Glomerular endothelial cell (primary cell): ENCODE measurements at regions not wholly inside any gene's neighbourhood (a gene's known extent, or its start where the extent isn't known, plus 50 kb on each side); places are given as distances from the start of the nearest gene placed in this dataset.
"Not testable (repeated sequence)": the region's sequence is repeated elsewhere in the genome, so short reads cannot be mapped to it uniquely, and the experiment has no call there.

Experiments used
- DNase-seq: peaks from one replicate; pipeline ENCODE4 v3.0.0-alpha.2; 2011; ENCODE audit warnings: low read depth, low spot score; ENCODE audit errors: extremely low read depth

DNA sequence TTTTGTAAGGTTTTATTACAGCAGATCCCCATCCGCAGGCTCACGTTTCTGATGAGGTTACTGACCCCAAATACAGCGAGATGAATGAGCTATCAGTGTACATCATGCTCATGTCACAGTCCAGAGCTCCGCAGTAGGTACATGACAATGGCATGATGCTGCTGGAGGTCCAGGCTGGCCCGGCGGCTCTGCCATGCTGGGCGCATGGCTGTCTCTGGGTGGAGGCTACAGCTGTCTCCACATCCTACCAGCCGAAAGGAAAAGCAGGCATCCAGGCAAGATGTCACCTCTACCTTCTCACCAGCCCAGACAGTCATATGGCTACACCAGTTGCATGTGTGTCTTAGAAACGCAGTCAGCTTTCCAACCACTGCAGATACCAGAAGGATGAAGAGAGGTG is 90.9 kb upstream of the RNF32 start:
- DNase-seq = no peak

DNA sequence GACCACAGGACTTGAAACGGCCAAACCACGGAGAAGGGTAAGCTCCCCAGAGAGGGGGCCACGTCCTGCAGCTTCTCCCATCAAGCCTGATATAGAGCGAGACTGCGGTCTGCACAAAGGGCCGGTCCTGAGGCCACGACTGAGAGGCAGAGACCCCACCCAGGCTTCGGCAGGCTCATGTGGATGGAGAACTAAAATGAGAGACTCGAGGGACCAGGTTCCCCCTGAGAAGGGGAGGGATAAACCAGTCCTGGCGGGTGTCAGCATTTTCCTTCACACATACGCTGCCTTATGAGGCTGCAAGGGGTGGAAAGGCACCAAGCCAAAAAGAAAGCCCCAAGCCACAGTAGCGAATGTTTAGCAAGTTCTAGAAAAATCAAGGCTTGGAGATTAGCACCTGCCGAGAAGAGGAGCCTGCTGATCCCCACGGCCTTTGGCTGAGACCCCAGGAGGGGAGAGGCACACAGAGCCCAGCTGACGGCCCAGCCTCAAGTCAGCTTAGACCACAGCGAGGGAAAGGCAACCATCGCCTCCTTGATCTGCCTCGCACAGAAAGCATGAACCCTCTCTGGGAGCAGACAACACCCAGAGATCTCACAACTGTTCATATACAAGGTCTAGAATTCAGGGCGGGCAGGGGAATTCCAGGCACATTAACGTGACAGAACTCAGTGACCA is 92.6 kb upstream of the RNF32 start:
- no peak for DNase-seq

DNA sequence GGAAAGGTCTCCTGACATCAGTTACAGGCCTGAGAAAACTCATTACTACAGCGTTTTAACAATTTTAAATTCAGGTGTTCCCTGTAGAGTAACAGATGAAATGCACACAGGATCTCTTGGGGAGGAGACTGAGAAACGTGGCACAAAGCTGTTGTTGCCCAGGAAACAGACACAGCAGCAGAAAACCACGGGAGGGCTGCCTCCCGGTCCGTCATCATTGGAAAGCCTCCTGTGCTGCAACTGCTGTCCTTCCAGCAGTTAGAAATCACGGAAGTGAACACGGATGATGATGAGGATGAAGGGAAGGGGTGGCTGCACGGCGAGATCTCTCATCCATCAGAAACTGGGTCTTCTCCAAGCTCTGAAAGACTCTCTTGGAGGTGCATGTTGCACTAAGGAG is 94.6 kb upstream of the RNF32 start:
- DNase-seq = no peak

DNA sequence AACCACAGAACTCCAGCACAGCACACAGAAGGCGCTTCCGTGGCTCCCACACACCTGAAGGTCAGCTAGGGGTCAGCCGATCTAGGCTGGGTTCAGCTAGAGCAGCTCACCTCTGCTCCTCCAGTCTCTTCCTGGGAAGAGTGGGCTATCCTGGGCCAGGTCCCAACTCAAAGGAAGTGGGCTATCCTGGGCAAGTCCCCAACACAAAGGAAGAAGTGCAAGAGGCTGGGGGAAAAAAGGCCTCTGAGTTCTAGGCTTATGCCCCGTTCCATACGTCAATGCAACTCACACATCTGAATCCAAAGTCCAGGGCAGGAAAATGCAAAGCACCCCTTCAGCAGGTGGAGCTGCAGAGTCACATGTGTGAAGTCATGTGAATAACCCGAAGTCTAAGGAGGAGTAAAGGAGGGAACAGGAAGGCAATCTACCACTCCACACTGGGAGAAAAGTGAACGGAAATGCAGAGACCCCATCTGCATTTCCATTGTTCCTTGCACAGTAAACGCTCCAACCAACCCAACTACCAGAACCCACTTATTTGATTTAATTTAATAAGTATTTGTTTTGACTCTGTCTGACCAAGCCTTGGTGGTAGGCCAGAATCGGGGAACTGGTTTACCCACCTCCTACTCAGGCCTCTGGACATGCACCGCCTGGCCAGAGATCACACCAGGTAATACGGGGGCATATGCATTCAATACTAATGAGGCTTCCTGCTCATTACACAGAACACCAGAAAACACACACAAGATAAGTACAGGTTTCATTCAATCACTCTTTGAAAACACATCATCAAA is 95.5 kb upstream of the RNF32 start:
- DNase-seq = no peak

DNA sequence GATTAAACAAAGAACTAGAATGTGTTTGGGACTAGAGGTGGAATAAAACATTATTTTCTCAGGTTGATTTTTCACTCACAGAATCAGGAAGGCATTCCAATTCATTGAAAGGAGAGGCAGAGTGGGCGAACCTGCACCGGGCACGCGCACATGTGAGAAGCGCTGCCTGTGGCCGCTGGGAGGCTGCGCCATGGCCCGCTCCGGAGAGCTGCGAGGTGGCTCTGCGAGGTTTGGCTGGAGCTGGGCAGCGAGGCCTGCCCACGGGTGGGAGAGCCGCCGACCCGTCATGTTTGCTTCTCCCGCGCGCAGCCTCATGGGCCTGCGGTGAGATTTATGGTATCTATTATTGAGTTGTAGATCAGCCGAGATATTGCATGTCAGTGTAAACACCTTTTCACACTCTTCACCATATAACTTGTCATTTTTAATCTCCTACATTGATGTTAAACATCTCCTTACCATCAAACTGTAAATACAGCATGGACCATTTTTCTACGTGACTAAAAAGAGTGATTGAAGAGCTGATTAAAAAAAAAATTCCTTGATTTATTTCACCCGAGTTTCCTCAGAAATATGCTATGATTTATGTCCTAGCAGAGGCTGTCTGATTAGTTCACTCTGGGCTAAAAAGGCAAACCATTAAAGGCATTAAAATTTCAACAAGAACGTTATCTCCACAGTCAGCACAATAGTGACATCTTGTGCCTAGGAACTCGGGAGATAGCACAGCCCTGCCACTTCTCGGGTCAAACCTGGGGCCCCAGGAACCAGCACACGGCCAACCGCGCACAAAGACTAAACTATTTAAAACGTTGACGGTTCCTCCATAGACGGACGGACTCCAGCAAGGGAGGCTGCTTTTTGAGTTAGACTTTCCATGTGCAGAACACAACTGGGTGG is 96.6 kb upstream of the RNF32 start:
- no peak for DNase-seq

DNA sequence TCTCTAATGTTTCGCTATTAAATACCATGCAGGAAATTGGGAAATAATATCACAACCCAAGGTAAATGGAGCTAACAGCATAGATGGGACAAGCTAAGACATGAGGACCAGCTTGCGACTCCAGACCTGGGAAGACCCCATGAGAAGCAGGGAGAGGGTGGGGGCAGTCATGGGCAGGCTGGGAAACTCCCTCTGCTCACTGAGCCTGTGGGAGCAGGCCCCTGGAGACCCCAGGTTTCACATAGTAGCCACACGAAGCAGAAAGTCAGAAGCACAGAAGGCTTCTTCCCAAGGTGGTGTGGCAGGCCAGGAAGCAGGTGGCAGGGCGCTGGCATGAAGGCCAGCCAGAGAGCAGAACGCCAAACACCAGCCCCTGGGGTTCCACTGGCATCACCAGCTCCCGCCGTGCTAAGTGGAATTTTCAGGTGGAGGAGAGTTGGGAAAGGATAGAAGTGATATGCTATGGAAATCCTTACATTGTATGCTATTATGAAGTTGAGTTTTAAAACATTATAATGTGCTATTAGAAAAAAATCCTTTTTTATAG is 99.9 kb upstream of the RNF32 start:
- DNase-seq = no peak

DNA sequence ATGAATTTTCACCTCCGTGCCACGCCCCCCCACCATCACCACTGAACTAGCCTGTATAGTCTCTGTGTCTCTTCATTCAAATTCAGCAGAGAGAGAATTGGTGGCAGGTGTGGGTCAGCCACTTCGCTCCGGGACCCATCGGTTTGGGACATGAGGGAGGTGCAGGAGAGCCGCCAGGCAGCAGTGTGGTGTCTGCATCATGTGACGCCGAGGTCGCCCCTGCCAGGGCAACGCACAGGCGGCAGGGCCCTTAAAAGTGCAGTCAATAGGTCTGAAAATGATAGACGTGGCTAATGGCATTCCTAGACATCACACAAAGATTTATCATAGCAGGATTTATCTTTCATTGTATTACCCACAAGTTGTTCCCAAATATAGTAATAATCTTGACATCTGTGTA is 100.6 kb upstream of the RNF32 start:
- no peak for DNase-seq

DNA sequence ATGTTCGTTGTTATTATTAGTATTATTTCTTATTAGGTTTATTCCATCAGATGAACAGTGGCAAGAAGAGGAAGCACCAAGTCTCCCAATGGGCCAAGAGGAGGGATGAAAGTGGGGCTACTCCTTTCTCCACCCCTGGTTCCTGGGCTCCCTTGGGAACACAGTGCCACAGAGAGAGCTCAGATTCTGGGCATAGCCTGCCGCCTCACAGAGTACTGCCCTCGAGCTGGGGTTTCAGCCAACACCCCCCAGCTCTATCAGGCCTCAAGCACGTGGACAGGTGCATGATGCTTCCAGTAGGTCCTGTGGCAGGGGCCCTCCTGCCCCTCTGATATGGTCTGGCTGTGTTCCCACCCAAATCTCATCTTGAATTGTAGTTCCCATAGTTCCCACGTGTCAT is 103.6 kb upstream of the RNF32 start:
- DNase-seq = no peak

DNA sequence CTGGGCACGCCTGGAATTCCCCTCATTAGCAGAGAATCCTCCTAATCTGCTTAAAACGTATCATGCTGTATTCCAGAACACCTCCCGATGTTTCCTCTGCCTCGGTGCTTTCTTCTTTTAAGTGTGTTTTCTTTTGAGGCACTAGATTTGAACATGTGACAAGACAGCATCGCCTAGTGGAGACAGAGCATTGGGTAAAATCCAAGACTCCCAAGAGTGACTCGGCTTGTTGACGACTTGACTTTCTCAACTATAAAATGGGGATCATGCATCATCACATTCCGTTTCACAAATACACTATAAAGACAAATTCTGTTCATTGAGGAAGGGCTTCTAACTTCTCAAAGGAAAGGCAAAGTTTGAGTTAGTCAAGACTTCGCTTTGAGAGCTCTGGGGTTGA is 105.6 kb upstream of the RNF32 start:
- DNase-seq = no peak

DNA sequence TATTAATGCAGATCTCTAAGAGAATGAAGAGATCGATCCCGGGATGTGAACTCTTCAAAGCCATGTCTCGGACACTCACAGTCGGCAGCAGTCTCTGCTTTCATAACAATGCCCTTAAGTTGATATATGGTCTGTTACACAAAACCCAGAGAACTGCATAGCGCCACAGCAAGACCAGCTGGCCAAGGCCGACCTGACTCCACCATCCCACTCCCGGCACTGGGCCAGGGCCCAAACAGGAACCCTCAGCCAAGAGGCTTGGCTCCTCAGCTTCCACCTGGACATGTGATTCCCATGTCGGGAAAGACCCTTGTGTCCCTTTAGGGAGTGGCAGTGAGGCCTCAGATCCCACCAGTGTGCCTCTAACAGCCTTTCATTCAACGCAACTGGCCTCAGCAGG is 106.6 kb upstream of the RNF32 start:
- DNase-seq = no peak

DNA sequence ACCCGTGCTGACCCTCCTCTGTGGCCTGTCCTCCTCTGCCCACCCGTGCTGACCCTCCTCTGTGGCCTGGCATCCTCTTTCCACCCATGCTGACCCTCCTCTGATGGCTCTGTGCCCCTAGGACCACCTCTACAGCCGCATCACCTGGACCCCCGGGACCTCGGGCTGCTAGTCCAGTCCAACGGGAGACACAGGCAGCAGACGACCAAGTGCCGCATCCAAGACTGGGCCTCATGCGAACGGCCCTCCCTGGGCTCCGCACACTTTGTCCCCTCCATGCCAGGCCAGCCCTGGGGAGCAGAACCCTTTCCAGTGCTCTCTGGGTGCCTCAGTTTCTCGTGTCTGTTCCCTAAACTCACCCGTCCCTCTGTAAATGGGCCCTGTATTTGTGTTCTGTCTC is 107.2 kb upstream of the RNF32 start:
- no peak for DNase-seq

DNA sequence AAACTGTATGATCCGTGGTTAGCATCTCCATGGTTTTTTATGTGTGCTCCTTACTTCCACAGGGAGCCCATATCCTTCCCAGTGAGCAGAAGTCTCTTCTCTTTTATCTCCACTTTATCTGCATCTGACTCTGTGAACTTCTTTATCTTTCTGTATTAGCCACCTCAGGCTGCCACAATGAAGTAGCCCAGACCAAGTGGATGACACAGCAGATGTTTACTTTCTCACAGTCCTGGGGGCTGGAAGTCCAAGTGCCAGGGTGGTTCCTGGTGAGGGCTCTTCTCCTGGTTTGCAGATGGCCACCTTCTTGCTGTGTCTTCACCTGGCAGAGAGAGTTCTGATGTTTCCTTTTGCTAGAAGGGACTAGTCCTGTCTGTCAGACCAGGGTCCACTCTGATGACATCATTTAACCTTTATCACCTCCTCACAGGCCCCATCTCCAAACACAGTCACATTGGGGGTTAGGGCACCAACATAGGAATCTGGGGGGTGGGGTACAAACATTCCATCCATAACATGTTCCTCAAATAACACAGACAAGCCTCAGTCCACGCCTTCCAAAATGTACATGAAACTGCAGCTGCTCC is 108.5 kb upstream of the RNF32 start:
- DNase-seq = no peak

DNA sequence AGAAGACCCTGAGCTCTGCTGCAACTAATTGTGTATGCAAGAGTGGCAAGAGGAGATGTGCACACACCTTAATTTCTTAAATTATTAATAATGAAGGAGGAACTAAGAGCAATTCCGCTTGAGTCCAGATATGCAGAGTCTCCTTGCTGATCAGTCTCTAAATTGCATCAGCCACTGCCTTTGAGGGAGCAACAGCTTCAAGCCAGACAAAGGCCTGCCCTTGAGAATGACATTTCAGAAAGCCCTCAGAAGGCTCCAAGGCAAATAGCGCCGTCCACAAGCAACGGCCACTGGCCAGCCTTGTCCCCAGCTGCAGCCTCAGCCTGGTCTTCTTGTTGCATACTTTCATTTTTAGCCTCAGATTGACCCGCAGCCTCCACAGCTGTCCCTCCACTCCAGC is 110.6 kb upstream of the RNF32 start:
- DNase-seq = no peak

DNA sequence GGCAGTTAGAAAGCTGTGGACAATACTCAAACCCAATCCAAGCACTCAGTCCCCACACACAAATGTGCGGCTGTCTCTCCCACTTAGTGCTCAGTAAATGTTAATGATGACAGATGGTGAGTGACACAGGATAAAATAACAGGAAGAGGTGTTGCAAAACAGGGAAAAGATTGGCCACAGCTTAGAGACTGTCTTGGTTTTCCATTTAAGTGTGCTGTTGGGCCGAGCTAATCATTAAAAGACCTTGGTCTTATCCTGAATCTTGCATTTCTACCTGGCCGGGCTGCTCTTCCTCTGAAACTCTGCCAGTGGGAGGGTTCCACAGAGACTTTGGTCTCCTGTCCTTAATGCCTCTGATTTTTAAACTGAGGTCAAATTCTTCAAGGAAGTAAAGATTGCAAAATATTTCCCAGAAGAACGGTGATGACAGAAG is 113.1 kb upstream of the RNF32 start:
- no peak for DNase-seq

DNA sequence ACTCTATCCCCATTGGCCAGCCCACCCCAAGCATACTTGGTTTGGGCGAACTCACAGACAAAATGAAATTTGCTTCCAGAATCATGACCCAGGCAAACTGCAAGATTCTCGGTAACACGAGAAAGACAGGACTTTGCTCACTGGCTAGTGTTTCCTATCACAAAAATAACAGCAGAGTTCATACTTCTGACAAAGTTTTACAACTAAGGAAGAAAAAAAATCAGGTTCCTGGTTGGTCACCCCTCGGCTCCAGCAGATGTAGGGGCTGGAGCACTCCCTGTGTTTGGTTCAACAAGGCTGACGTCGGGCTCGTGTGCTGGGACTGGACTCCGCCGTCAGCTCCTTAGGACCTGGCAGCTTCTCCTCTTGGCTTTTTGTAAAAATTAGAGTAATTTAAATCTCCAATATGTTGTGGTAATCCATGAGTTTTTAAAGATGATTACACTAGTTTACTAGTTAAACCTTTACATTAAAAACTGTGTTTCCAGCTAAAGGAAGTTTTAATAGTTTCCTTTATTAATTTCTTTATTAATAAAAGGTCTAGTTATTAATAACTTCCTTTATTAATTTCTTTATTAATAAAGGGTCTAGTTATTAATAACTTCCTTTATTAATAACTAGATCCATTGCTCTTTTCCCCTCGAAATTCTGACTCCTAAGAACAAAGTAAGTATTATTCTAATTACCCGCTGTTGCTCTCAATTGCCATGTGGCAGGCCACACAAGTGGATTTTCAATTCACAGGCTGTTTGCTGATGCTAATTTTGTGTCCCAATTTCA is 115.6 kb upstream of the RNF32 start:
- DNase-seq = no peak

DNA sequence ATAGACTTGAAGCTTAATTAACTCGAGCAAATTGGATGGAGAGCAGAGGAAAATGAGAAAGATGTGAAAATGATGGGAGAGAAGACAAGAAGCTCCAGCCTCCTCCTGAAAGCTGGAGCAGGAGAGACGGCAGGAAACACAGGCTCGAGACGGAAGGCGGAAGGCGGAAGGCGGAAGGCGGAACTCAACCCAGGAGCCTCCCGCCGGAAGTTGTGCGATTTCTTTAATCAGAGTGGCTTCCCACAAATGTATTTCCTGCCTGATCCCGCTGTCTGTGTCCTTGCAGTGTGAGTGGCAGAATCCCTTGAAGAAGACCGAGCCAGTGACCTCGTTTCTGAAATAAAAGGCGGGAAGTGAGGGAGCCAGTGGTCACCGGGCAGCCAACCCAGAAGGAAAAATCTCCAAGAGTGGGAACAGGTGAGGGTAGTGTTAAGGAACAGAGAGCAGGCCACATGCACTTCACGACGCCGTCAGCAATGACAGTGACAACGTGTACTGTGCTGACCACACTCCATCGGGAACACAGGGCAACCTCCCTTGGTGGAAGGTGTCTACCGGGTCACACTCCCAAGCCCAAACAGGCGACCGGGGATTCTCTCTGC is 117.0 kb upstream of the RNF32 start:
- DNase-seq = no peak

DNA sequence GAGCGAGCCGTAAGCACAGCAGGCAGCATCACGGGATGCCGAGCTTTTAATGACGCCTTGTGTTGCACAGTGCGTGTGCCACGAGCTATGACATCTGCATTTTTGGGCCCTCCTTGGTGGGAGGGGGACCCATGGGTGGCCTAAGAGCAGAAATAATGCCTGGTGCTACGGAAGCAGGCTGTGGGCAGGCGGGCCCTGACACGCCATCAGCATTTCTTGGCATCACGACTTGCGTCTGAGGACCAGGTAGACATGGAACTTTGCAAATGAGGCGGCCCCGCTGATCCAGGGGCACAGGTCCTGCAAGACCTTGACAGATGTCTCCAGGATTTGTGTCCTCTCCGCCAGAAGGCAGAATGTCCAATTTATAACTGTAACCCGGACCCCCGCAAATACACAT is 117.8 kb upstream of the RNF32 start:
- no peak for DNase-seq

DNA sequence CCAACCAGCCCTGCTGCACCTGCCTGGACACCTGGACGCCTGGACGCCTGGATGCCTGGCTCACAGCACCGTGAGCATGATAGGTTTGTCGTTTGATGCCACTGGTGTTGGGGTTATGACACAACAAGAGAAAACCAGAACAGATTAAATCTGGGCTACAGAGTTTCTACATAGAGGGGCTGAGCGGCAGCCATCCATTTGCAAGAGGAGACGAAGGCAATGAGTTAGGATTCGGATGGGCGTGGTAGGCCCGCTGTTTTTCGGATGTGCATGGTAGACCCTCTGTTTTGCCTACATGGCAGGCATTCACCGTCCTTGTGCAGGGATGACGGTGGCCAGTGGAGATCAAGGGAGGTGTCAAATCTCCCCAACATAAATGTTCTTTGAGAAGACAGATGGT is 121.5 kb upstream of the RNF32 start:
- DNase-seq = no peak

DNA sequence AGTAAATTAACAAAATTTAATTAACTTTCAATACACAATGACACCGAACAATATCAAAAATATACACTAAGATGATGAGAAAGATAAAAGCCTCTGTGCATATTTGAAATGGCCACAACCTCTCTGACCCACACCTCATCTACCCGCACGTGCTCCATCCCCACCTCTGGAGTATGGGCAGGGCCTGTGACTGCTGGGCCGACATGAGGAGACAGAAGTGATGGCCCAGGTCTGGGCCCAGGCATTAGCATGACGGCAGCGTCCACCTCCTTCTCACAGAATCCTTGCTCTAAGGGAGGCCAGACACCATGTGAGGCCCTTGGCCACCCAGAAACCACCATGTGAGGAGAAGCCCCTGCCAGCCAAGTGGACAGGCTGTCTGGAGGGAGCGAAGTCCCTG is 122.1 kb upstream of the RNF32 start:
- no peak for DNase-seq

DNA sequence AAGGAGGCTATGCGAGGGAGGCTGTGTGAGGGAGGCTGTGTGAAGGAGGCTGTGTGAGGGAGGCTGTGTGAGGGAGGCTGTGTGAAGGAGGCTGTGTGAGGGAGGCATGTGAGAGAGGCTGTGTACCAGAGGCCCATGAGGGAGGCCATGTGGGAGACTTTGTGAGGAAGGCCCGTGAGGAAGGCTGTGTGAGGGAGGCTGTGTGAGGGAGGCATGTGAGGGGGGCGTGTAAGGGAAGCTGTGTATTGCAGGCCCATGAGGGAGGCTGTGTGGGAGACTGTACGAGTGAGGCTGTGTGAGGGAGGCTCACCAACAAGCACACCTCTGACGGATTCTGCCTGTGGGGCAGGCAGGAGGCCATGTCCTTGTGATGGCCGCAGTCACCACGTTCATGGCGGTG is 122.7 kb upstream of the RNF32 start:
- not testable (repeated sequence) for DNase-seq
